SU-DHL-6 (cell line): ENCODE measurements at regions not wholly inside any gene's neighbourhood (a gene's known extent, or its start where the extent isn't known, plus 50 kb on each side); places are given as distances from the start of the nearest gene placed in this dataset.

ENCODE experiments used
- H2AFZ ChIP-seq: fragments of 200-600 bp; sonication (generic); 2 replicates; pipeline ENCODE4 v1.6.1; 2014; ENCODE audit warnings: low read depth, mild to moderate bottlenecking, moderate library complexity, mixed read lengths, antibody characterized with exemption, low read length; ENCODE audit not compliant: severe bottlenecking
- H3F3A ChIP-seq: fragments of 200-600 bp; shearing (Covaris generic); 2 replicates; pipeline ENCODE4 v1.6.0; 2016; ENCODE audit warnings: antibody characterized with exemption, mild to moderate bottlenecking; ENCODE audit not compliant: insufficient read depth
- H3K27ac ChIP-seq: fragments of 200-600 bp; sonication (generic); 2 replicates; pipeline ENCODE4 v1.5.1; 2016; ENCODE audit warnings: low read depth, mild to moderate bottlenecking, low read length, moderate library complexity, mixed read lengths
- H3K27me3 ChIP-seq: fragments of 200-600 bp; sonication (generic), shearing (Covaris generic); 2 replicates; pipeline ENCODE4 v1.6.0; 2014; ENCODE audit warnings: mild to moderate bottlenecking, low read length
- H3K36me3 ChIP-seq: fragments of 200-600 bp; sonication (generic); 2 replicates; pipeline ENCODE4 v1.6.1; 2014; ENCODE audit warnings: mild to moderate bottlenecking, low read length, mixed read lengths
- H3K4me2 ChIP-seq: fragments of 300-600, 200-600 bp; shearing (Covaris generic), sonication (generic); 2 replicates; pipeline ENCODE4 v1.6.0; 2014; ENCODE audit warnings: low read length, low read depth, mild to moderate bottlenecking; ENCODE audit not compliant: poor library complexity, severe bottlenecking
- H3K4me3 ChIP-seq: fragments of 200-600 bp; sonication (generic); 2 replicates; pipeline ENCODE4 v1.5.1; 2014; ENCODE audit warnings: antibody characterized with exemption, low read length, mild to moderate bottlenecking, mixed read lengths; ENCODE audit not compliant: insufficient read depth, poor library complexity, severe bottlenecking
- H3K79me2 ChIP-seq: fragments of 200-600 bp; sonication (generic); 2 replicates; pipeline ENCODE4 v1.6.1; 2014; ENCODE audit warnings: mild to moderate bottlenecking, low read length, moderate library complexity; ENCODE audit not compliant: insufficient read depth
- H3K9ac ChIP-seq: fragments of 200-600 bp; sonication (generic); 2 replicates; pipeline ENCODE4 v1.7.0; 2014; ENCODE audit warnings: mild to moderate bottlenecking, low read length
- H3K9me2 ChIP-seq: fragments of 200-600 bp; sonication (generic); replicated peaks from 2 replicates; pipeline ENCODE4 v1.6.1; 2014; ENCODE audit warnings: low read length; ENCODE audit not compliant: insufficient read depth
- H3K9me3 ChIP-seq: fragments of 200-600 bp; sonication (generic); 2 replicates; pipeline ENCODE4 v1.6.1; 2014; ENCODE audit warnings: low read length, mixed read lengths; ENCODE audit not compliant: insufficient read depth
- H4K20me1 ChIP-seq: fragments of 200-600 bp; sonication (generic); 2 replicates; pipeline ENCODE4 v1.6.1; 2014; ENCODE audit warnings: low read depth, mild to moderate bottlenecking, antibody characterized with exemption, low read length, moderate library complexity, mixed read lengths
- EZH2phosphoT487 ChIP-seq: fragments of 200-600 bp; sonication (generic), shearing (Covaris generic); conservative IDR thresholded peaks from 2 replicates; pipeline ENCODE4 v1.6.1; 2018; ENCODE audit warnings: mild to moderate bottlenecking, antibody characterized with exemption, low read length, moderate library complexity, mixed read lengths
- TF ChIP-seq, protein P1 (sequence below): fragments of 200-600 bp; sonication (generic); IDR thresholded peaks from one replicate; pipeline ENCODE4 v1.5.1; 2017; ENCODE audit warnings: antibody characterized with exemption, mild to moderate bottlenecking, low read length, moderate library complexity; ENCODE audit not compliant: insufficient read depth, poor library complexity, severe bottlenecking

DNA sequence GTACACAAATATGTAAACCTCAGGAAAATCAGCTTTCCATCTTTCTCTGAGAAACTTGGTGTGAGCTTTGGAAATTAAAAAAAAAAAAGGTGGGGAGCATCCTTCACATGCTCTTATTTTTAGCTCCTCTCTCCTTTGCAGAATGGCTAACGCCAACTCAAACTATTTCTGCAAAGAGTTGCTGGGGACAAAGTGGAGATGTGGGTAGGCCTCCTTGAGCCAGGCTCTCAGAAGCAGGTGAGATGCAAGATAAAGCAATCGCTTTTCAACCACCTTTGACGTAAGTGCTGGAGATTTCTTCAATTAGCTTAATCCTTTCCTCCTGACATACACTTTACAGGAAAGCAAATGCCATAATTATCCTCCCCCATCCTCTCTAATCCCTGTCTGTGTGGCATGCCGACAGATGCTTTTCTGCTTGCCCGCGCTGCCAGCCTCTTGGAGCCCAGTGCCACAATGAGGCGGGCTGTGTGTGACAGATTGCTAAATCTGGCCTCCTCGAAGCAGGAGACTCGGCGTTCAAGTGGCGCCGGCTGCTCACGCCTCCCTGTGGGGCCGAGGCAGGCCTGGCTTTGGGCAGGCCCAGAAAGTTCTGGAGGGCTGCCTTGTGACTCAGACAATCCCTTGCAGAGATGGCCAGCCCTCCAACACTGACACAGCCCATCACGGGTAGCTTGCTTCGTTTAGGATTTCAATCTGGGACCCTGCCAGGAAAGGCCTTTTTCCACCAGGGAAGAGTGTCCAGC lies 64.9 kb upstream of the SOD3 start:
- Histone ChIP-seq H3K9me3 (no peaks in the 10 kb centered on the region), H3K36me3 (no peaks in the 10 kb centered on the region), H3K79me2 (no peaks in the 10 kb centered on the region), H3F3A (no peaks in the 10 kb centered on the region), H4K20me1 (no peaks in the 10 kb centered on the region), H2AFZ (no peak overlapping the region), H3K4me3 (no peak overlapping the region), H3K27me3 (no peaks in the 10 kb centered on the region), H3K27ac (no peak overlapping the region), H3K9me2 (no peaks in the 10 kb centered on the region), H3K9ac (no peak overlapping the region), H3K4me2 (no peak overlapping the region)
- TF ChIP-seq EZH2phosphoT487 = no peak
- TF ChIP-seq, protein P1, sequence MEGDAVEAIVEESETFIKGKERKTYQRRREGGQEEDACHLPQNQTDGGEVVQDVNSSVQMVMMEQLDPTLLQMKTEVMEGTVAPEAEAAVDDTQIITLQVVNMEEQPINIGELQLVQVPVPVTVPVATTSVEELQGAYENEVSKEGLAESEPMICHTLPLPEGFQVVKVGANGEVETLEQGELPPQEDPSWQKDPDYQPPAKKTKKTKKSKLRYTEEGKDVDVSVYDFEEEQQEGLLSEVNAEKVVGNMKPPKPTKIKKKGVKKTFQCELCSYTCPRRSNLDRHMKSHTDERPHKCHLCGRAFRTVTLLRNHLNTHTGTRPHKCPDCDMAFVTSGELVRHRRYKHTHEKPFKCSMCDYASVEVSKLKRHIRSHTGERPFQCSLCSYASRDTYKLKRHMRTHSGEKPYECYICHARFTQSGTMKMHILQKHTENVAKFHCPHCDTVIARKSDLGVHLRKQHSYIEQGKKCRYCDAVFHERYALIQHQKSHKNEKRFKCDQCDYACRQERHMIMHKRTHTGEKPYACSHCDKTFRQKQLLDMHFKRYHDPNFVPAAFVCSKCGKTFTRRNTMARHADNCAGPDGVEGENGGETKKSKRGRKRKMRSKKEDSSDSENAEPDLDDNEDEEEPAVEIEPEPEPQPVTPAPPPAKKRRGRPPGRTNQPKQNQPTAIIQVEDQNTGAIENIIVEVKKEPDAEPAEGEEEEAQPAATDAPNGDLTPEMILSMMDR = no peak

DNA sequence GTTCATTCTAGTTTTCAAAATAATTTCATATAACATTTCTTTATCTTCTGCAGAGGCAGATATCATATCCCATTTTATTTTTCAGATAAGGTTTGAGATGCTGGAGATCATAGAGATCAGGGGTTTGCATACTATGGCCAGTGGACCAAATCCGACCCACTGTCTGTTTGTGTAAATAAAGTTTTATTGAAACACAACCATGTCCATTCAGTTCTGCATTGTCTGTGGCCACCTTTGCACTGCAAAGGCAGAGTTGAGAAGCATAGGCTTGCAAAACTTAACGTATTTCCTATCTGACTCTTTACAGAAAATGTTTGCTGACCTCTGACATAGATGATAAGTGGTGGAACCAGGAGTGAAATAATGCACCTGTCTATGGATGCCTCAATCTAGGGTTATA lies 63.9 kb upstream of the SOD3 start:
- Histone ChIP-seq H3K9me3 (no peaks in the 10 kb centered on the region), H3K27me3 (no peaks in the 10 kb centered on the region), H4K20me1 (no peaks in the 10 kb centered on the region), H3K36me3 (no peaks in the 10 kb centered on the region), H3K79me2 (no peaks in the 10 kb centered on the region), H3K4me3 (no peak overlapping the region), H3F3A (no peaks in the 10 kb centered on the region), H3K9ac (no peak overlapping the region), H3K4me2 (no peak overlapping the region), H3K9me2 (no peaks in the 10 kb centered on the region), H3K27ac (no peak overlapping the region), H2AFZ (no peak overlapping the region)
- TF ChIP-seq EZH2phosphoT487 = no peak
- TF ChIP-seq, protein P1 = no peak

DNA sequence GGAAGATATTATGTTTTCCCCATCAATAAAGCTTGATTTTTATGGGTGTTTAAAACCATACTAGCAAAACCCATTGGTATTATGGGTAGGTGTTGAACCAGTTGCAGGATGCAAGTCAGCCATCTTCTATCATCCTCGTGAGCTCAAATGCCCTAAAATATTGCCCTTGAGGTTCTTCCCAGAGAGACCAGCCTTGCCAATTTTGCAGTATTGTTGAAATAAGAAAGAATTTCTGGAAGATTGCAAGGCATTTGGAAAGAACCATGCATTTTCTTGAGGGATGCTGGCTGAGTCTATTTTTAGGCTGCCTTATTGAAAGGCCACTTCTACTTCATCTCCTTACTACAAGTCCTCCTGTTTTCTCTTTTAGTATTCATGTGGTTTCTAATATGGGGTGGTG lies 60.9 kb upstream of the SOD3 start:
- Histone ChIP-seq H3F3A (no peaks in the 10 kb centered on the region), H3K36me3 (no peaks in the 10 kb centered on the region), H3K4me3 (no peak overlapping the region), H3K9me2 (no peaks in the 10 kb centered on the region), H2AFZ (no peak overlapping the region), H3K9me3 (peaks cover 5% of the 10 kb centered on the region; the same call in 1 of the 2 replicates), H3K79me2 (no peaks in the 10 kb centered on the region), H4K20me1 (no peaks in the 10 kb centered on the region), H3K9ac (no peak overlapping the region), H3K4me2 (no peak overlapping the region), H3K27me3 (no peaks in the 10 kb centered on the region), H3K27ac (no peak overlapping the region)
- no peak for TF ChIP-seq EZH2phosphoT487
- TF ChIP-seq, protein P1 = no peak
